H1 (cell line): ENCODE measurements at regions not wholly inside any gene's neighbourhood (a gene's known extent, or its start where the extent isn't known, plus 50 kb on each side); places are given as distances from the start of the nearest gene placed in this dataset.

ENCODE experiments used
- CTCF ChIA-PET: fragments of 300-600 bp; sonication (Branson Sonifier 250); formaldehyde crosslinking; loops from one replicate; lab custom pipeline; 2021; ENCODE audit not compliant: partially characterized antibody; lab: Charles Lee
- POLR2A ChIA-PET: fragments of 300-600 bp; sonication (Branson Sonifier 250); formaldehyde crosslinking; loops from one replicate; lab custom pipeline; 2021; ENCODE audit warnings: inconsistent platforms; ENCODE audit not compliant: partially characterized antibody; lab: Charles Lee
- DNase-seq, 2 experiments: peaks; one replicate each; pipeline versions ENCODE4 v3.0.0 to v3.0.0-alpha.2; 2010 to 2022; ENCODE audit warnings: low spot score in 2 of 2, low read depth in 1 of 2, mixed read lengths in 1 of 2
- FAIRE-seq: peaks from 2 replicates; lab custom pipeline; 2011; peaks lifted over from hg19 to GRCh38; lab: Jason Lieb, UNC
- H2AFZ ChIP-seq: 2 replicates; pipeline ENCODE4 v1.8.1; 2012; ENCODE audit warnings: low read length, inconsistent platforms
- H2AK5ac ChIP-seq: 2 replicates; pipeline ENCODE4 v1.6.1; 2013; ENCODE audit warnings: low read depth, low read length
- H2BK120ac ChIP-seq: replicated peaks from 2 replicates; pipeline ENCODE3; 2013; ENCODE audit warnings: low read depth, low read length, inconsistent platforms
- H2BK12ac ChIP-seq: 2 replicates; pipeline ENCODE4 v1.6.1; 2013; ENCODE audit warnings: low read depth, low read length
- H2BK15ac ChIP-seq: 2 replicates; pipeline ENCODE4 v1.6.1; 2013; ENCODE audit warnings: low read length
- H2BK20ac ChIP-seq: 2 replicates; pipeline ENCODE4 v1.6.1; 2013; ENCODE audit warnings: low read length
- H2BK5ac ChIP-seq: 2 replicates; pipeline ENCODE4 v1.6.1; 2013; ENCODE audit warnings: low read depth, low read length
- H3K14ac ChIP-seq: 2 replicates; pipeline ENCODE4 v1.6.1; 2013; ENCODE audit warnings: inconsistent platforms; ENCODE audit not compliant: insufficient read length
- H3K18ac ChIP-seq: 2 replicates; pipeline ENCODE4 v1.6.1; 2013; ENCODE audit warnings: low read length; ENCODE audit errors: extremely low read depth
- H3K23ac ChIP-seq: 2 replicates; pipeline ENCODE4 v1.6.1; 2013; ENCODE audit warnings: inconsistent platforms; ENCODE audit not compliant: insufficient read length
- H3K23me2 ChIP-seq: 2 replicates; pipeline ENCODE4 v1.6.1; 2013; ENCODE audit warnings: low read depth, low read length
- H3K27ac ChIP-seq: 2 replicates; pipeline ENCODE4 v1.6.1; 2011; ENCODE audit warnings: low read depth, low read length, inconsistent platforms
- H3K27me3 ChIP-seq, 4 experiments: replicated peaks in 1 of 4; 1 replicate in 1 of 4; 2 replicates in 3 of 4; pipeline versions ENCODE4 v1.6.1 to v1.8.1; 2011 to 2013; ENCODE audit warnings: low read length in 3 of 4, mild to moderate bottlenecking in 3 of 4, inconsistent platforms in 2 of 4, mixed read lengths in 2 of 4, moderate library complexity in 1 of 4; ENCODE audit not compliant: control insufficient read depth in 3 of 4, insufficient read depth in 3 of 4; ENCODE audit errors: extremely low read depth in 1 of 4
- H3K36me3 ChIP-seq, 4 experiments: 2 replicates each; pipeline versions ENCODE4 v1.6.1 to v1.8.1; 2011 to 2013; ENCODE audit warnings: mild to moderate bottlenecking in 4 of 4, low read length in 3 of 4, moderate library complexity in 2 of 4, control low read depth in 1 of 4, inconsistent platforms in 1 of 4; ENCODE audit not compliant: insufficient read depth in 4 of 4, control insufficient read depth in 2 of 4
- H3K4ac ChIP-seq: replicated peaks from 2 replicates; pipeline ENCODE3; 2013; ENCODE audit warnings: low read length, low read depth, mixed read lengths, inconsistent platforms; ENCODE audit not compliant: insufficient read length
- H3K4me1 ChIP-seq, 4 experiments: replicated peaks in 1 of 4; 1 replicate in 1 of 4; 2 replicates in 3 of 4; pipeline versions ENCODE4 v1.6.1 to v1.8.1; 2011 to 2013; ENCODE audit warnings: low read length in 3 of 4, inconsistent platforms in 2 of 4, mixed read lengths in 1 of 4; ENCODE audit not compliant: insufficient read depth in 4 of 4, control insufficient read depth in 3 of 4
- H3K4me2 ChIP-seq, 2 experiments: 2 replicates each; pipeline versions ENCODE4 v1.6.1 to v1.8.1; 2011 to 2013; ENCODE audit warnings: low read depth in 2 of 2, low read length in 2 of 2, control low read depth in 1 of 2, inconsistent platforms in 1 of 2, mild to moderate bottlenecking in 1 of 2; ENCODE audit not compliant: insufficient read depth in 1 of 2
- H3K4me3 ChIP-seq, 4 experiments: fragments of 200-600, 300-600 bp in 1 of 4; sonication (generic), shearing (Covaris generic), sonication (Bioruptor Twin) in 1 of 4; 2 replicates each; pipeline versions ENCODE4 v1.5.1 to v1.8.1; 2011 to 2016; ENCODE audit warnings: low read length in 4 of 4, low read depth in 3 of 4, control low read depth in 2 of 4, inconsistent platforms in 2 of 4, mild to moderate bottlenecking in 2 of 4, mixed read lengths in 1 of 4, moderate library complexity in 1 of 4; ENCODE audit not compliant: insufficient read depth in 2 of 4; ENCODE audit errors: extremely low read depth in 1 of 4
- H3K56ac ChIP-seq: replicated peaks from 2 replicates; pipeline ENCODE3; 2013; ENCODE audit warnings: low read depth, mild to moderate bottlenecking, mixed read lengths, low read length, inconsistent platforms; ENCODE audit not compliant: insufficient read length
- H3K79me1 ChIP-seq: 2 replicates; pipeline ENCODE4 v1.6.1; 2013; ENCODE audit warnings: low read depth, low read length, control low read depth
- H3K79me2 ChIP-seq, 2 experiments: 2 replicates each; pipeline versions ENCODE4 v1.6.1 to v1.8.1; 2012 to 2013; ENCODE audit warnings: low read length in 2 of 2, mild to moderate bottlenecking in 2 of 2, inconsistent platforms in 1 of 2; ENCODE audit not compliant: insufficient read depth in 2 of 2, control insufficient read depth in 1 of 2
- H3K9ac ChIP-seq, 4 experiments: replicated peaks in 1 of 4; 1 replicate in 1 of 4; 2 replicates in 3 of 4; pipeline versions ENCODE4 v1.6.1 to v1.8.1; 2011 to 2013; ENCODE audit warnings: low read depth in 3 of 4, low read length in 3 of 4, control low read depth in 2 of 4, mild to moderate bottlenecking in 2 of 4, moderate library complexity in 2 of 4, inconsistent platforms in 1 of 4; ENCODE audit errors: extremely low read depth in 1 of 4
- H3K9me3 ChIP-seq, 2 experiments: 2 replicates each; pipeline versions ENCODE4 v1.6.1 to v1.8.1; 2012 to 2013; ENCODE audit warnings: mild to moderate bottlenecking in 2 of 2, moderate library complexity in 2 of 2, control low read depth in 1 of 2, inconsistent platforms in 1 of 2, low read depth in 1 of 2, low read length in 1 of 2, mixed read lengths in 1 of 2; ENCODE audit not compliant: insufficient read depth in 2 of 2
- H4K20me1 ChIP-seq, 2 experiments: replicated peaks in 1 of 2; 2 replicates each; pipeline versions ENCODE3 to v1.8.1; 2011 to 2013; ENCODE audit warnings: inconsistent platforms in 2 of 2, low read length in 2 of 2, mild to moderate bottlenecking in 1 of 2; ENCODE audit not compliant: insufficient read depth in 2 of 2, control insufficient read depth in 1 of 2
- H4K5ac ChIP-seq: 2 replicates; pipeline ENCODE4 v1.6.1; 2013; ENCODE audit warnings: low read length, low read depth, mixed read lengths, inconsistent platforms; ENCODE audit not compliant: insufficient read length
- H4K8ac ChIP-seq: 2 replicates; pipeline ENCODE4 v1.8.0; 2013; ENCODE audit warnings: mild to moderate bottlenecking, moderate library complexity, low read length, inconsistent platforms; ENCODE audit not compliant: insufficient read depth; ENCODE audit errors: extremely low read depth
- H4K91ac ChIP-seq: replicated peaks from 2 replicates; pipeline ENCODE3; 2013; ENCODE audit warnings: low read length, mixed read lengths, inconsistent platforms; ENCODE audit not compliant: insufficient read length
- ATF2 ChIP-seq: IDR thresholded peaks from 2 replicates; pipeline ENCODE4 v1.6.1; 2012; ENCODE audit warnings: low read length, inconsistent platforms
- CBX5 ChIP-seq: fragments of 300-800, 300-1000 bp; sonication (generic); IDR thresholded peaks from 2 replicates; pipeline ENCODE4 v1.7.1; 2016; ENCODE audit warnings: antibody characterized with exemption, low read length, low read depth
- CBX8 ChIP-seq: fragments of 300-800, 300-1000 bp; sonication (generic); IDR thresholded peaks from 2 replicates; pipeline ENCODE4 v1.7.1; 2016; ENCODE audit warnings: low read depth, low read length, borderline replicate concordance
- CTBP2 ChIP-seq: IDR thresholded peaks from 2 replicates; pipeline ENCODE4 v1.7.0; 2011; ENCODE audit warnings: borderline replicate concordance, mild to moderate bottlenecking, moderate library complexity, mixed read lengths, low read length; ENCODE audit not compliant: insufficient read depth, insufficient read length
- GABPA ChIP-seq: IDR thresholded peaks from 2 replicates; pipeline ENCODE4 v1.6.1; 2011; ENCODE audit warnings: mild to moderate bottlenecking, low read length, moderate library complexity, borderline replicate concordance; ENCODE audit not compliant: insufficient read depth
- JUND ChIP-seq: IDR thresholded peaks from 2 replicates; pipeline ENCODE4 v1.6.1; 2011; ENCODE audit warnings: mild to moderate bottlenecking, improper control_type of control experiment, low read length
- MAX ChIP-seq: IDR thresholded peaks from 2 replicates; pipeline ENCODE4 v1.6.1; 2012; ENCODE audit warnings: inconsistent platforms
- POLR2AphosphoS5 ChIP-seq: IDR thresholded peaks from 2 replicates; pipeline ENCODE4 v1.6.1; 2011; ENCODE audit warnings: low read depth, low read length
- SAP30 ChIP-seq: fragments of 300-600 bp; sonication (generic); IDR thresholded peaks from 2 replicates; pipeline ENCODE4 v1.7.1; 2012; ENCODE audit warnings: low read length, moderate library complexity, mild to moderate bottlenecking, inconsistent platforms; ENCODE audit not compliant: insufficient read depth, insufficient replicate concordance
- SP2 ChIP-seq: IDR thresholded peaks from 2 replicates; pipeline ENCODE4 v1.6.1; 2012; ENCODE audit warnings: mild to moderate bottlenecking, low read length, inconsistent platforms
- SP4 ChIP-seq: IDR thresholded peaks from 2 replicates; pipeline ENCODE4 v1.6.1; 2012; ENCODE audit warnings: low read length, inconsistent platforms
- SRF ChIP-seq: IDR thresholded peaks from 2 replicates; pipeline ENCODE4 v1.6.1; 2011; ENCODE audit warnings: mild to moderate bottlenecking, low read depth, low read length, moderate library complexity
- TEAD4 ChIP-seq: IDR thresholded peaks from 2 replicates; pipeline ENCODE4 v1.6.1; 2012; ENCODE audit warnings: low read depth, low read length, inconsistent platforms, mixed read lengths
- WGBS, 2 experiments: shearing (Covaris generic) in 1 of 2; methylation state at CpG; one replicate each; pipeline versions ENCODE4 v1.1.6 to v1.1.7; 2013 to 2015; ENCODE audit warnings: low lambda C conversion rate in 2 of 2, mixed read lengths in 2 of 2, inconsistent platforms in 1 of 2, low coverage in 1 of 2, missing lambda C conversion rate in 1 of 2; ENCODE audit not compliant: insufficient replicate concordance in 2 of 2, insufficient coverage in 1 of 2, insufficient read length in 1 of 2; ENCODE audit errors: extremely low coverage in 1 of 2, missing lambda C conversion rate in 1 of 2; 5-methylcytosine and 5-hydroxymethylcytosine counted together

- Histone ChIP-seq H3K79me2 (no peaks in the 10 kb centered on the region), H3K79me1 (no peaks in the 10 kb centered on the region), H2AFZ (no peak overlapping the region), H3K4ac (no peak overlapping the region), H4K20me1 (no peaks in the 10 kb centered on the region), H3K4me3 (no peak overlapping the region), H3K36me3 (no peaks in the 10 kb centered on the region; a peak in 1 of 8 replicates), H3K23me2 (no peaks in the 10 kb centered on the region), H3K27me3 (no peaks in the 10 kb centered on the region), H3K27ac (no peak overlapping the region), H2BK120ac (no peak overlapping the region), H2AK5ac (no peak overlapping the region), H2BK12ac (no peak overlapping the region), H3K56ac (no peak overlapping the region), H3K14ac (no peak overlapping the region), H4K5ac (no peak overlapping the region), H3K9ac (no peak overlapping the region), H3K4me2 (no peak overlapping the region), H3K9me3 (peaks cover 22 to 24% of the 10 kb centered on the region in 2 experiments), H2BK20ac (no peak overlapping the region), H4K91ac (no peak overlapping the region), H2BK15ac (no peak overlapping the region), H4K8ac (no peak overlapping the region), H3K23ac (no peak overlapping the region), H2BK5ac (no peak overlapping the region), H3K4me1 (no peaks in the 10 kb centered on the region), H3K18ac (no peak overlapping the region)
- POLR2A ChIA-PET, result no interaction called here
- FAIRE-seq (no peak), DNase-seq (no peak)
- CTCF ChIA-PET, result interaction anchor here (1.4 kb wide), 1 partner anchor 277 kb away, joined by 3 read pairs; no protein-coding TSS in a partner anchor
- 92% methylated on average over 1 of the region's 1 CpG; no CpG with 5 or more reads in 1 of the 2 experiments for WGBS, 2 experiments
- TF ChIP-seq SP2 (no peak), POLR2AphosphoS5 (no peak), ATF2 (no peak), GABPA (no peak), CTBP2 (no peak), TEAD4 (no peak), CBX5 (no peak), SAP30 (no peak), JUND (no peak), MAX (no peak), CBX8 (no peak), SP4 (no peak), SRF (no peak)
Measured at GRCh38 chr6:146965110-146965689, 239.0 kb upstream of the STXBP5 start.
